ENCODE measurements at regions not wholly inside any gene's neighbourhood (a gene's known extent, or its start where the extent isn't known, plus 50 kb on each side); places are given as distances from the start of the nearest gene placed in this dataset.
"Not testable (repeated sequence)": the region's sequence is repeated elsewhere in the genome, so short reads cannot be mapped to it uniquely, and the experiment has no call there.

DNA sequence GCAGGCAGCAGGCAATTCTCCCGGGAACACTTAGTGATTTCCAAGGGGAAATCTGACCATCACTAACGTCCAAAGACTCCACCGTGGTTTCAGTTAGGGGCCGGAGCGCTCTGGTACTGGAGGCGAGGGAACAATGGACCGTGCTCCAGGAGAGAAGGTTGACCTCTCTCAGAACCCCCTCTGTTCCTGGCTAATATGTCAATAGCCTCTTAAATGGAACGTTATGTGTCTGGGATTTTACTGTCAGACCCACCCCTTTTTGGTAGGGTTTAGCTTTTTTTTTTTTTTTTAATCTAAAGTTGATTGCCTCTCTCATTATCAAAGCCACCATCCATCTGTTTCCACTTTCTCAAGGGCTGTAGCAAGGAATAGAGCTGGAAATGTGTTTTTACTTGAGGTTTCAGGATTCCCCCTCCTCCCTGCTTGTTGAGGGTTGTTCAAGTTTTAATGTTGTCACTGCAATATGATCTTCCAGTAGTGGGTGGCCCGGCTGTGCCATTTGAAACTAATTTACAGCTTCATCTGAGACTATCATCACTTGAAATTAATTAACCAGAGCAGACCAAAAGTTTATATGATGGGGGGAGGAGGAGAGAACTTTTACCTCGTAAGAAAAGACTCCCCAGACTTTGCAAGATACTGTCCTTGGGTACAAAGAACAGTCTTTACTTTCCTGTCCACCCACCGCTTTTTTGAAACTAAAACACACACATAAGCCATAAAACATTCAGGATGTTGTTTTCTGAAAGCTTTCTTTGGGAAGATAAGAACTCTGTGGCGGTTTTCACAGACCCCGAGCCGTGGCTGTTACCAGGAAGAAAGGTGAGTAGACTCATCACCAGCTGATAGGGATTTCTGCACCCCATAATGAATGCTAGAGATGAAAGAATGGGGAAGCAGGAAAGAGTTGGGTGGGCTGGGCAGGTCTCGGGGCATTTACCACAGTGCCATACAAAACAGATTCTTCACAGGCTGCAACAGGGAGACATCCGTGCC, 187.8 kb downstream of the UACA start:
- H3K9ac ChIP-seq (ENCODE audit: low read length in 3 of 3), result no peak overlapping the region
- no peaks in the 10 kb centered on the region for H3K4me1 ChIP-seq (ENCODE audit: control insufficient read depth in 2 of 3, insufficient read depth in 2 of 3, low read depth in 1 of 3, low read length in 3 of 3)
- DNase-seq (peak in 4 of 5 donors; percentile 75 to 93 (median 88)), FAIRE-seq (no peak)
- no peak overlapping the region for H3K27ac ChIP-seq (ENCODE audit: low read depth in 2 of 2, low read length in 2 of 2)
- H3K4me3 ChIP-seq (ENCODE audit: low read length in 3 of 3), result no peak overlapping the region
- TF ChIP-seq, protein P1, sequence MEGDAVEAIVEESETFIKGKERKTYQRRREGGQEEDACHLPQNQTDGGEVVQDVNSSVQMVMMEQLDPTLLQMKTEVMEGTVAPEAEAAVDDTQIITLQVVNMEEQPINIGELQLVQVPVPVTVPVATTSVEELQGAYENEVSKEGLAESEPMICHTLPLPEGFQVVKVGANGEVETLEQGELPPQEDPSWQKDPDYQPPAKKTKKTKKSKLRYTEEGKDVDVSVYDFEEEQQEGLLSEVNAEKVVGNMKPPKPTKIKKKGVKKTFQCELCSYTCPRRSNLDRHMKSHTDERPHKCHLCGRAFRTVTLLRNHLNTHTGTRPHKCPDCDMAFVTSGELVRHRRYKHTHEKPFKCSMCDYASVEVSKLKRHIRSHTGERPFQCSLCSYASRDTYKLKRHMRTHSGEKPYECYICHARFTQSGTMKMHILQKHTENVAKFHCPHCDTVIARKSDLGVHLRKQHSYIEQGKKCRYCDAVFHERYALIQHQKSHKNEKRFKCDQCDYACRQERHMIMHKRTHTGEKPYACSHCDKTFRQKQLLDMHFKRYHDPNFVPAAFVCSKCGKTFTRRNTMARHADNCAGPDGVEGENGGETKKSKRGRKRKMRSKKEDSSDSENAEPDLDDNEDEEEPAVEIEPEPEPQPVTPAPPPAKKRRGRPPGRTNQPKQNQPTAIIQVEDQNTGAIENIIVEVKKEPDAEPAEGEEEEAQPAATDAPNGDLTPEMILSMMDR (IDR thresholded peaks at IDR 0.05; ENCODE audit: borderline replicate concordance, extremely low read depth, insufficient read depth), result no peak
- intact Hi-C loops (cut with DNase I), result no loop called here
- H3K9me3 ChIP-seq (ENCODE audit: control insufficient read depth in 2 of 3, insufficient read depth in 1 of 3, low read length in 3 of 3), result no peaks in the 10 kb centered on the region
- no peaks in the 10 kb centered on the region for H3K27me3 ChIP-seq (ENCODE audit: control insufficient read depth, insufficient read depth, low read length)
- H3K36me3 ChIP-seq (ENCODE audit: control insufficient read depth in 2 of 3, insufficient read depth in 3 of 3, low read length in 3 of 3), result no peaks in the 10 kb centered on the region

DNA sequence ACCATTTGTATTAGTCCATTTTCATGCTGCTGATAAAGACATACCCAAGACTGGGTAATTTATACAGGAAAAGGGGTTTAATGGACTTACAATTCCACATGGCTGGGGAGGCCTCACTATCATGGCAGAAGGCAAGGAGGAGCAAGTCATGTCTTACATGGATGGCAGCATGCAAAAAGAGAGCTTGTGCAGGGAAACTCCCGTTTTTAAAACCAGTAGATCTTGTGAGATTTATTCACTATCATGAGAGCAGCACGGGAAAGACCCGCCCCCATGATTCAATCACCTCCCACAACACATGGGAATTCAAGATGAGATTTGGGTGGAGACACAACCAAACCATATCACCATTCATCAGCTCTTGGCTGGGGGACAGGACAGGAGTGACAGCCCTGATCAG, 189.0 kb downstream of the UACA start:
- FAIRE-seq; H3K4me1 ChIP-seq (ENCODE audit: control insufficient read depth in 2 of 3, insufficient read depth in 2 of 3, low read depth in 1 of 3, low read length in 3 of 3); intact Hi-C loops (cut with DNase I); H3K4me3 ChIP-seq (ENCODE audit: low read length in 3 of 3); H3K9ac ChIP-seq (ENCODE audit: low read length in 3 of 3); DNase-seq; H3K27ac ChIP-seq (ENCODE audit: low read depth in 2 of 2, low read length in 2 of 2); H3K27me3 ChIP-seq (ENCODE audit: control insufficient read depth, insufficient read depth, low read length); H3K9me3 ChIP-seq (ENCODE audit: control insufficient read depth in 2 of 3, insufficient read depth in 1 of 3, low read length in 3 of 3); H3K36me3 ChIP-seq (ENCODE audit: control insufficient read depth in 2 of 3, insufficient read depth in 3 of 3, low read length in 3 of 3): not testable (repeated sequence)

DNA sequence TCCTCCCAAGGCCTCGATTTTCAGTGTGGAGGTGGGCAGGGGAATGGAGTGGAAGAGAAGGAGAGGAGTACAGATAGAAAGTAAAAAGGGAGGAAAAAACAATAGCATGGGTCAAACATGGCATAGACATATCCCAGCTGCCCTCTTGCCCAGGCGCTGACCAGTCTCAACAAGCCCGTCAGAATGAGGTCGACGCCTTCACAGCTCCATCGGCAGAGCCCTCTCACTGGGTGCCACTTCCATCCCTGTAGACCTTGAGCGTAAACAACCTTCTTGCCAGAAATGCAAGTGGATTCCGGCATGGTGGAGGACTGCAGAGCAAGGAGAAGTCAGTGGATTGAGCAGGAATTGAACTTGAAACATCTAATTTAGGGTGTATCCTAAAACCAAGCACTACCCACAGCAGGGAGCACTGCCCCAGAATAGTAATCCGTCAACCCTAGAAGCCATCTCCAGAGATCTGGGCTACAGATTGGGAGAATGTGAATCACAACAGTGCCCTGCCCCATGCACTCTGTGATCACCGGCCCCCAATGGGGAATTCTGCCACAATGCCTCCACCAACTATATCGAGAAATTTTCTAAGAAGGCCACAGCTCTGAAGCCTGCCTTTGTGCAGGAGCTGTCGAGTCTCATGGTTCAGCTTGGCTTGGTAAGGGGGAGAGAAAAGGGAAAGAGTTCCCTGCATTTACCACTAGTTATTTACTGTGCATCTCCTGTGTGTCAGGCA, 190.1 kb downstream of the UACA start:
- intact Hi-C loops (cut with DNase I), result no loop called here
- no peak overlapping the region for H3K4me3 ChIP-seq (ENCODE audit: low read length in 3 of 3)
- FAIRE-seq (no peak), DNase-seq (no peak)
- no peak overlapping the region for H3K9ac ChIP-seq (ENCODE audit: low read length in 3 of 3)
- H3K27me3 ChIP-seq (ENCODE audit: control insufficient read depth, insufficient read depth, low read length), result no peaks in the 10 kb centered on the region
- no peaks in the 10 kb centered on the region for H3K4me1 ChIP-seq (ENCODE audit: control insufficient read depth in 2 of 3, insufficient read depth in 2 of 3, low read depth in 1 of 3, low read length in 3 of 3)
- H3K36me3 ChIP-seq (ENCODE audit: control insufficient read depth in 2 of 3, insufficient read depth in 3 of 3, low read length in 3 of 3), result no peaks in the 10 kb centered on the region
- no peak overlapping the region for H3K27ac ChIP-seq (ENCODE audit: low read depth in 2 of 2, low read length in 2 of 2)
- H3K9me3 ChIP-seq (ENCODE audit: control insufficient read depth in 2 of 3, insufficient read depth in 1 of 3, low read length in 3 of 3), result no peaks in the 10 kb centered on the region
- TF ChIP-seq, protein P1 (IDR thresholded peaks at IDR 0.05; ENCODE audit: borderline replicate concordance, extremely low read depth, insufficient read depth), result no peak

DNA sequence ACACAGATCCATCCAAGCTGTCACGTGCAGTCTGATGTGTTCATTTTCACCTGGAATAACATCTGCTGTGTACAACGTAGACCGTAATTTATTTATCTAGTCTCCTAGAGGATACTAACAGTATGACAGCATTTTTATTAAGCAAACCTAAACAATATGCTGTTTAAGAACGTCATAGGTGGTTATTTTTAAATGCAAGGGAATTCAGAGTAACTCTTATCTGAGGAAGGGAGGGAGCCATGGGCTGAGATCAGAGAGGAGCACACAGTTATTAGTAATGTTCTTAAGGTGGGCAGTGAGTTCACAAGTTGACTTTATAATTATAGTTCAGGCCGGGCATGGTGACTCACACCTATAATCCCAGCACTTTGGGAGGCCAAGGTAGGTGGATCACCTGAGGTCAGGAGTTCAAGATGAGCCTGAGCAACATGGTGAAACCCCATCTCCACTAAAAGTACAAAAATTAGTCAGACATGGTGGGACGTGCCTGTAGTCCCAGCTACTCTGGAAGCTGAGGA, 193.6 kb downstream of the UACA start:
- H3K4me1 ChIP-seq (ENCODE audit: control insufficient read depth in 2 of 3, insufficient read depth in 2 of 3, low read depth in 1 of 3, low read length in 3 of 3), result no peaks in the 10 kb centered on the region
- no peak overlapping the region for H3K9ac ChIP-seq (ENCODE audit: low read length in 3 of 3)
- TF ChIP-seq, protein P1 (IDR thresholded peaks at IDR 0.05; ENCODE audit: borderline replicate concordance, extremely low read depth, insufficient read depth), result no peak
- FAIRE-seq (no peak), DNase-seq (no peak)
- H3K27me3 ChIP-seq (ENCODE audit: control insufficient read depth, insufficient read depth, low read length), result no peaks in the 10 kb centered on the region
- H3K27ac ChIP-seq (ENCODE audit: low read depth in 2 of 2, low read length in 2 of 2), result no peak overlapping the region
- no peaks in the 10 kb centered on the region for H3K9me3 ChIP-seq (ENCODE audit: control insufficient read depth in 2 of 3, insufficient read depth in 1 of 3, low read length in 3 of 3)
- intact Hi-C loops (cut with DNase I), result no loop called here
- H3K4me3 ChIP-seq (ENCODE audit: low read length in 3 of 3), result no peak overlapping the region
- no peaks in the 10 kb centered on the region for H3K36me3 ChIP-seq (ENCODE audit: control insufficient read depth in 2 of 3, insufficient read depth in 3 of 3, low read length in 3 of 3)
